Immature natural killer cell (primary cell): ENCODE measurements at regions not wholly inside any gene's neighbourhood (a gene's known extent, or its start where the extent isn't known, plus 50 kb on each side); places are given as distances from the start of the nearest gene placed in this dataset.

Experiments used
- DNase-seq, 3 donors: peaks; one replicate each; pipeline ENCODE4 v3.0.0; 2022; ENCODE audit warnings: mixed read lengths in 1 of 3
- H3K27ac Mint-ChIP-seq, 6 donors: one replicate each; pipeline ENCODE4 v1.8.0; 2020; ENCODE audit warnings: mixed read lengths in 6 of 6, mild to moderate bottlenecking in 5 of 6, inconsistent platforms in 4 of 6, moderate library complexity in 3 of 6
- H3K27me3 Mint-ChIP-seq, 3 donors: one replicate each; pipeline ENCODE4 v1.8.0; 2020 to 2021; ENCODE audit warnings: low read depth in 3 of 3, mild to moderate bottlenecking in 3 of 3, mixed read lengths in 3 of 3, moderate library complexity in 3 of 3, inconsistent platforms in 1 of 3
- H3K36me3 Mint-ChIP-seq, 3 donors: one replicate each; pipeline ENCODE4 v1.8.0; 2020; ENCODE audit warnings: mixed read lengths in 3 of 3, inconsistent platforms in 2 of 3, mild to moderate bottlenecking in 2 of 3
- H3K4me1 Mint-ChIP-seq, 2 donors: one replicate each; pipeline ENCODE4 v1.8.0; 2020; ENCODE audit warnings: inconsistent platforms in 2 of 2, mild to moderate bottlenecking in 2 of 2, mixed read lengths in 2 of 2, moderate library complexity in 1 of 2
- H3K4me3 Mint-ChIP-seq, 5 donors: one replicate each; pipeline ENCODE4 v1.8.0; 2020; ENCODE audit warnings: mild to moderate bottlenecking in 5 of 5, mixed read lengths in 5 of 5, inconsistent platforms in 3 of 5, moderate library complexity in 3 of 5
- H3K9me3 Mint-ChIP-seq, 6 donors: one replicate each; pipeline ENCODE4 v1.8.0; 2020; ENCODE audit warnings: mild to moderate bottlenecking in 6 of 6, mixed read lengths in 6 of 6, inconsistent platforms in 4 of 6, moderate library complexity in 3 of 6

- DNase-seq = no peak
- Mint-ChIP-seq H3K27ac (no peak overlapping the region), H3K27me3 (peaks cover 2 to 4% (median 2%) of the 10 kb centered on the region in 3 donors), H3K4me1 (no peaks in the 10 kb centered on the region), H3K4me3 (no peak overlapping the region), H3K9me3 (peaks cover 0 to 9% (median 0%) of the 10 kb centered on the region in 6 donors), H3K36me3 (peaks cover 0 to 3% (median 0%) of the 10 kb centered on the region in 3 donors)
These were observed 52.9 kb upstream of the SSBP2 start for GRCh38 chr5:81803812-81804211.

GRCh38 chr5:81802625-81803024 lies 51.7 kb upstream of the SSBP2 start:
- Mint-ChIP-seq H3K9me3 (peaks cover 0 to 5% (median 0%) of the 10 kb centered on the region in 6 donors), H3K4me3 (no peak overlapping the region), H3K36me3 (peaks cover 0 to 3% (median 0%) of the 10 kb centered on the region in 3 donors), H3K27ac (no peak overlapping the region), H3K4me1 (no peaks in the 10 kb centered on the region), H3K27me3 (peaks cover 2 to 4% (median 2%) of the 10 kb centered on the region in 3 donors)
- DNase-seq = no peak

- Mint-ChIP-seq H3K36me3 (peaks cover 0 to under 1% (median 0%) of the 10 kb centered on the region in 3 donors), H3K27me3 (peaks cover 2 to 4% (median 2%) of the 10 kb centered on the region in 3 donors), H3K27ac (no peak overlapping the region), H3K9me3 (peaks cover 0 to 2% (median 0%) of the 10 kb centered on the region in 6 donors), H3K4me3 (no peak overlapping the region), H3K4me1 (no peaks in the 10 kb centered on the region)
- no peak for DNase-seq
These were observed 51.1 kb upstream of the SSBP2 start for GRCh38 chr5:81802020-81802419.

- Mint-ChIP-seq H3K27me3 (peaks cover 2 to 4% (median 2%) of the 10 kb centered on the region in 3 donors), H3K9me3 (no peaks in the 10 kb centered on the region), H3K4me3 (no peak overlapping the region), H3K27ac (no peak overlapping the region), H3K36me3 (no peaks in the 10 kb centered on the region), H3K4me1 (no peaks in the 10 kb centered on the region)
- no peak for DNase-seq
These were observed 49.9 kb upstream of the SSBP2 start for GRCh38 chr5:81800797-81801196.
